ENCODE measurements at regions not wholly inside any gene's neighbourhood (a gene's known extent, or its start where the extent isn't known, plus 50 kb on each side); places are given as distances from the start of the nearest gene placed in this dataset.

DNA sequence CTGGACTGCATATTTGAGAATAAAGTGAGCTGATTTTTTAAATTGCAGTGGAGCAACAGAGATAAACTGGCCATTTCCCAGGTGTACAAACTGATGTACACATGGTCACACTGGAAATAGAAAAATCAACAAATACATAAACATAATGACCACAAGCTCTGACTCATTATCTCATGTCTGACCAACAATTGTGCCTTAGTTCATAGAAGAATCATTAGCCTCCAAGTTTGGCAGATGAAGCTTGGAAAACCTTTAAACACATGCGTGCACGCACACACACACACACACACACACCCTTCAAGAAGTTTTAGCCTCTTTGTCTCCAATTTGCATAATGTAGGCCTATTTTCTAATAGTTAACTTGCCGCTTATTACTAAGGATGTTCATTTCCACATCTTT lies 308.9 kb upstream of the POM121L12 start:
- H3K36me3 ChIP-seq (ENCODE audit: control insufficient read depth, insufficient read depth, low read length), result no peaks in the 10 kb centered on the region
- no peak for DNase-seq (ENCODE audit: low read depth in 4 of 6, low spot score in 6 of 6)
- no peaks in the 10 kb centered on the region for H3K9me3 ChIP-seq (ENCODE audit: control insufficient read depth, insufficient read depth, low read length)
- H3K27ac ChIP-seq (ENCODE audit: low read depth, low read length), result no peak overlapping the region
- no peaks in the 10 kb centered on the region for H3K27me3 ChIP-seq (ENCODE audit: control insufficient read depth, insufficient read depth, low read length)
- no peaks in the 10 kb centered on the region for H3K4me1 ChIP-seq (ENCODE audit: control insufficient read depth, insufficient read depth, low read length)
- 50% methylated on average over 2 of the region's 3 CpGs for WGBS (ENCODE audit: insufficient coverage)
- H3K4me3 ChIP-seq (ENCODE audit: low read depth, low read length), result no peak overlapping the region

DNA sequence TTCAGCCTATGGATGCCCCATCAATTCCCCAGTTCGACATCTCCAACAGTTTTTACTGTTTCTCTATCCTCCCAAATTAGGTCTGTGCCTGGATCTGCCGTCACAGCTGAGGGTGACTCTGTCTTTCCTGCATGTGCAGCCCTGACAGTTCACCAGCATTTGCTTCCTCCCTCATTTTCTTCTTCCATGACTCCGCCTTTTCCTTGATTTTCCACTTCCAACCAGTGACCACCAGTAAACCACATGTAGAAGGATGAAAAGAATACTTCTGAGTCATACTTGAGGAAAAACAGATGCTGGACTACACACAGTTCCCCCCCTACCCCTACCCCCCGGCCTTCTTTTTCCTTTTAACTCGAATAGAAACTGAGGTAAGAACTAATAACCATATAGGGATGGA lies 311.8 kb upstream of the POM121L12 start:
- Histone ChIP-seq H3K4me1 (ENCODE audit: control insufficient read depth, insufficient read depth, low read length) (no peaks in the 10 kb centered on the region), H3K27me3 (ENCODE audit: control insufficient read depth, insufficient read depth, low read length) (no peaks in the 10 kb centered on the region), H3K27ac (ENCODE audit: low read depth, low read length) (no peak overlapping the region), H3K36me3 (ENCODE audit: control insufficient read depth, insufficient read depth, low read length) (no peaks in the 10 kb centered on the region), H3K4me3 (ENCODE audit: low read depth, low read length) (no peak overlapping the region), H3K9me3 (ENCODE audit: control insufficient read depth, insufficient read depth, low read length) (no peaks in the 10 kb centered on the region)
- WGBS (ENCODE audit: insufficient coverage), result 90% methylated on average over 2 of the region's 5 CpGs
- no peak for DNase-seq (ENCODE audit: low read depth in 4 of 6, low spot score in 6 of 6)

DNA sequence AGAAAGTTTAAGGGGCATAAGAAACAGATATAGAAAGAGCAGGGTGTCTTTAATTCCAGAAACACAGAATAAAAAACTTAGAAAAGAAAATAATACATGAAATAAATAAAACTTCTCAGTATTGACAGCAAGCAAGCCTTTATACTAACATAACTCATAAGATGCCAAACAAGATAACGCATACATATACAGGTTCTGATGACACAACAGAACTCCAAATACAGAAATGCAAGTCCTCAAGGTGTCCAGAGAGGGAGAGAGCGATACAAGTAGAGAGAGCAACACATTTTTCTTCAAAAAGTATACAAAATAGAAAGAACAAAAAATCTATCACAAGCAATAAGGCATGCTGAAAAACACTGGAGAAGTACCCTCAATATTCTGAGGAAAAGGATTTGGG lies 314.6 kb upstream of the POM121L12 start:
- Histone ChIP-seq H3K4me1 (ENCODE audit: control insufficient read depth, insufficient read depth, low read length) (no peaks in the 10 kb centered on the region), H3K27ac (ENCODE audit: low read depth, low read length) (no peak overlapping the region), H3K9me3 (ENCODE audit: control insufficient read depth, insufficient read depth, low read length) (no peaks in the 10 kb centered on the region), H3K36me3 (ENCODE audit: control insufficient read depth, insufficient read depth, low read length) (no peaks in the 10 kb centered on the region), H3K4me3 (ENCODE audit: low read depth, low read length) (no peak overlapping the region), H3K27me3 (ENCODE audit: control insufficient read depth, insufficient read depth, low read length) (no peaks in the 10 kb centered on the region)
- WGBS (ENCODE audit: insufficient coverage), result no CpG with 5 or more reads among the region's 2 CpGs
- no peak for DNase-seq (ENCODE audit: low read depth in 4 of 6, low spot score in 6 of 6)

DNA sequence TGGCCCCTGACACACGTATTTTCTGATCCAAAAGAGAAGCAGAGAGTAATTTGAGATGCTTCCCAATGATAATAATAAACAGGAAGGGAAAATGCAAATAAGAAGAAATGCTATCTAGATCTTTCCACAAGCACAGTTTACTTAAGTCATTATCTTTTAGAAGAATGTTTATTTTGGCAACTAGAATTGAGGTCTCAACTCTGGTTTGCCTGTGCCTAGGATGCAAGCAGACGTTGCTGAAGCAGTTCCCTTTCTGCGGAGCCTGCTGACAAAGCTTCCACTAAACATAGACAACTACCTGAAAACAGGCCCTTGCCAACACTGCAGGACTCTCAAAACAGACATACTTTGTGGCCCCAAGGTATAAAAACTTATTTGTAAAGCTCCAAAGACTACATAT lies 315.8 kb upstream of the POM121L12 start:
- H3K27me3 ChIP-seq (ENCODE audit: control insufficient read depth, insufficient read depth, low read length), result no peaks in the 10 kb centered on the region
- no peaks in the 10 kb centered on the region for H3K4me1 ChIP-seq (ENCODE audit: control insufficient read depth, insufficient read depth, low read length)
- no peak overlapping the region for H3K27ac ChIP-seq (ENCODE audit: low read depth, low read length)
- no peaks in the 10 kb centered on the region for H3K9me3 ChIP-seq (ENCODE audit: control insufficient read depth, insufficient read depth, low read length)
- DNase-seq (ENCODE audit: low read depth in 4 of 6, low spot score in 6 of 6), result no peak
- H3K4me3 ChIP-seq (ENCODE audit: low read depth, low read length), result no peak overlapping the region
- WGBS (ENCODE audit: insufficient coverage), result no CpG with 5 or more reads among the region's 3 CpGs
- no peaks in the 10 kb centered on the region for H3K36me3 ChIP-seq (ENCODE audit: control insufficient read depth, insufficient read depth, low read length)

DNA sequence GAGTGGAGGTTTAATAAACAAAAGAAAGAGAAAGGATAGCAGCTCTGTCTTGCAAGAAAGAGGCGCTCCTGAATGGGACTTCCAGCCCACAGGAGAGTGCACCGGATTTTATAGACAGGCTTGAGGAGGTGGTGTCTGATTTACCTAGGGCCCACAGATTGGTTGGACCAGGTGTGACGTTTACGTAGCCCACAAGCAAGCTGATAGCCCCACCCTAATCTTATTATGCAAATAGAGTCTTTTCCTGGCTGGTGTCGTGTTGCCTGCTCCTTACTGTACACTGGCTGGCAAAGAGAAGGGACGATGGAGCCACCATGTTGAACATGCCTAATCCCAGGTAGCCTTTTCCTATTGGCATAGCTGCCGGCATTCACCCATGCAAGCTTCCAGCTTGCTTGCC lies 319.7 kb upstream of the POM121L12 start:
- no peak for DNase-seq (ENCODE audit: low read depth in 4 of 6, low spot score in 6 of 6)
- H3K27me3 ChIP-seq (ENCODE audit: control insufficient read depth, insufficient read depth, low read length), result no peaks in the 10 kb centered on the region
- H3K9me3 ChIP-seq (ENCODE audit: control insufficient read depth, insufficient read depth, low read length), result no peaks in the 10 kb centered on the region
- no peaks in the 10 kb centered on the region for H3K36me3 ChIP-seq (ENCODE audit: control insufficient read depth, insufficient read depth, low read length)
- H3K4me1 ChIP-seq (ENCODE audit: control insufficient read depth, insufficient read depth, low read length), result no peaks in the 10 kb centered on the region
- H3K27ac ChIP-seq (ENCODE audit: low read depth, low read length), result no peak overlapping the region
- 95% methylated on average over 6 of the region's 7 CpGs for WGBS (ENCODE audit: insufficient coverage)
- H3K4me3 ChIP-seq (ENCODE audit: low read depth, low read length), result no peak overlapping the region

DNA sequence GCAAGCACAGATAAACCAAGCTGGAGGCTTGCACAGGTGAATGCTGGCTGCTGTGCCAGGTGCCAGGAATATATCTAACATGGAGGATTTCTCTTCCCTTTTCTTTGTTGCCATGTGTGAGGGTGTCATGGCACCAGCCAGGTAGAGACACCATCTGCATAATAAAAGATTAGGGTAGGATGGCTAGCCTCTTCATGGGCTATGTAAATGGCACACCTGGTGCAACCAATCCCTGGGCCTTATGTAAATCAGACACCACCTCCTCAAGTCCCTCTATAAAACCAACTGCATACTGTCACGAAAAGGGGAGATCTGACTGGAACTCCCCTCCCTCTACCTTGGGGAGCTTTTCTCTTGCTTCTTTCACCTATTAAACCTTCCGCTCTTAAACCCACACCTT lies 322.5 kb upstream of the POM121L12 start:
- Histone ChIP-seq H3K4me1 (ENCODE audit: control insufficient read depth, insufficient read depth, low read length) (no peaks in the 10 kb centered on the region), H3K4me3 (ENCODE audit: low read depth, low read length) (no peak overlapping the region), H3K27ac (ENCODE audit: low read depth, low read length) (no peak overlapping the region), H3K9me3 (ENCODE audit: control insufficient read depth, insufficient read depth, low read length) (no peaks in the 10 kb centered on the region), H3K27me3 (ENCODE audit: control insufficient read depth, insufficient read depth, low read length) (no peaks in the 10 kb centered on the region), H3K36me3 (ENCODE audit: control insufficient read depth, insufficient read depth, low read length) (no peaks in the 10 kb centered on the region)
- WGBS (ENCODE audit: insufficient coverage), result 49% methylated on average over 2 of the region's 2 CpGs
- no peak for DNase-seq (ENCODE audit: low read depth in 4 of 6, low spot score in 6 of 6)

DNA sequence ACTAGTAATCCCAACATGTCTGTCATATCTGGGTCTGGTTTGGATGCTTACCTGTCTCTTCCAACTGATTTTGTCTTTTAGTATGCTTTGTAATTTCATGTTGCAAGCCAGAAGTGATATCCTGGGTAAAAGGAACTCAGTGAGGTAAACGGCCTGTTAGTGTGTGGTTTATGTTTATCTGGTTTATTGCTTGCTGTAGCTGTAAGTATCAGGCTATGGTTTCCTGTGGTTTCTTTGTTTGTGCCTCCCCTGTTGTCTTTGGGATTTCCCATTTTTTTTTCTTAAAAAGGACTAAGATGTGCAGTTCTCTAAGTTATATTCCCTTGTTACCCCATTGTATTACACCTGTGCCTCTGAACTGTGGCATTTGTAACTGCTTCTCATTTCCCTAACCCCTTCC lies 323.5 kb upstream of the POM121L12 start:
- Histone ChIP-seq H3K27ac (ENCODE audit: low read depth, low read length) (no peak overlapping the region), H3K4me3 (ENCODE audit: low read depth, low read length) (no peak overlapping the region), H3K36me3 (ENCODE audit: control insufficient read depth, insufficient read depth, low read length) (no peaks in the 10 kb centered on the region), H3K4me1 (ENCODE audit: control insufficient read depth, insufficient read depth, low read length) (no peaks in the 10 kb centered on the region), H3K27me3 (ENCODE audit: control insufficient read depth, insufficient read depth, low read length) (no peaks in the 10 kb centered on the region), H3K9me3 (ENCODE audit: control insufficient read depth, insufficient read depth, low read length) (no peaks in the 10 kb centered on the region)
- WGBS (ENCODE audit: insufficient coverage), result 33% methylated on average over 1 of the region's 1 CpG
- DNase-seq (ENCODE audit: low read depth in 4 of 6, low spot score in 6 of 6), result no peak

DNA sequence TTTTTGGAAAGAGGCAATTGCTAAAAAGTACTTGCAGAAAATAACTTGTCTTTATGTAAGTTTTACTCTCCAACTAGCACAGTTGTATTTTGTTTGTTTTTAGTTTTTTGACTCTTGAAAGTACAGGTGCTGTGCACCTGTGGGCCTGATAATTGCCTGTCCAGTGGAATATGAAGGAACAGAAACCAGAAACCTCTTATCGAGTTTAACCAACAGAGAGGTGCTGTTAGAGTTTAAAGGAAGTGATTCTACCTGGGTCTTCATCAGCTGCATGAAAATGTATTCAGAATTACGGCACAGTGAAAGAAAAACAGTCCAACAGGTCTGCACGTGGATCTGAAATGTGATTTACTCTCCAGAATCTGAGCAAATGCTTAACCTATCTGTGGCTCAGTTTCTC lies 326.6 kb upstream of the POM121L12 start:
- Histone ChIP-seq H3K9me3 (ENCODE audit: control insufficient read depth, insufficient read depth, low read length) (no peaks in the 10 kb centered on the region), H3K27me3 (ENCODE audit: control insufficient read depth, insufficient read depth, low read length) (no peaks in the 10 kb centered on the region), H3K27ac (ENCODE audit: low read depth, low read length) (no peak overlapping the region), H3K4me3 (ENCODE audit: low read depth, low read length) (no peak overlapping the region), H3K36me3 (ENCODE audit: control insufficient read depth, insufficient read depth, low read length) (no peaks in the 10 kb centered on the region), H3K4me1 (ENCODE audit: control insufficient read depth, insufficient read depth, low read length) (no peaks in the 10 kb centered on the region)
- 92% methylated on average over 2 of the region's 3 CpGs for WGBS (ENCODE audit: insufficient coverage)
- DNase-seq (ENCODE audit: low read depth in 4 of 6, low spot score in 6 of 6), result no peak

DNA sequence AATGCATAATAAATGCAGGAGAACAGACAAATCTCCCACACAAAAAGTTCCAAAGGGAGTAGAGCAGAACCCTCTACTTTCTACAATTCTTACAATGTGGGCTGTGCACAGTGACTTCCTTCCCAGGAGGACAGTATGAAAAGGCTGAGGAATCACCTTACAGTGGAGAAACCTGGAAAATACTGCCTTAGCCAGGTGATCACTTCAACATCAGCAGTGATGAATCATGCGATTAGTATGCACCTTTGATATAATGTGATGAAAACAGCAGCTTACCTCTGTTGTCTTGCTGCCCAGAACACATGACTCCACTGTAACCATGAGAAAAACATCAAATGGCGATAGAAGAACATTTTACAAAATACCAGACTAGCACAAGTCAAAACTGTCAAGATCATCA lies 329.7 kb upstream of the POM121L12 start:
- WGBS (ENCODE audit: insufficient coverage), result no CpG with 5 or more reads among the region's 2 CpGs
- no peak overlapping the region for H3K4me3 ChIP-seq (ENCODE audit: low read depth, low read length)
- H3K27ac ChIP-seq (ENCODE audit: low read depth, low read length), result no peak overlapping the region
- H3K27me3 ChIP-seq (ENCODE audit: control insufficient read depth, insufficient read depth, low read length), result no peaks in the 10 kb centered on the region
- no peaks in the 10 kb centered on the region for H3K36me3 ChIP-seq (ENCODE audit: control insufficient read depth, insufficient read depth, low read length)
- H3K9me3 ChIP-seq (ENCODE audit: control insufficient read depth, insufficient read depth, low read length), result no peaks in the 10 kb centered on the region
- H3K4me1 ChIP-seq (ENCODE audit: control insufficient read depth, insufficient read depth, low read length), result no peaks in the 10 kb centered on the region
- no peak for DNase-seq (ENCODE audit: low read depth in 4 of 6, low spot score in 6 of 6)

DNA sequence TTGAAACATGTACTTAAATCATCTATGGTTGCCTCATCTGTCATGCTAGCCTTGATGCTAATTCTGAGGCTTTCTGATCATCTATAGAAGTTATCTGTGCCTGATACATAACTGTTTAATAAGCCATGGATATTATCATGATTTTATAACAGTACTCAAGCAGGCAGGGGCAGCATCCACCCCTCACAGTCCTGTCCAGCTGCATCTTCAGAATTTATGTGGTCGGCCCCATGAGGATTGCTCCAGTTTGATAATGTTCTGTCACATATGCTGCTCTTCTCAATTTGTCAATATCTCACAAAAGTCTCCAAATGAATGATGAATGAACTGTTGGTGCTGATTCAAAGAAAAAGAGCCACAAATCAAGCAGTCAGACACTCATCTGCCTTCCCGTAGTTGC lies 335.1 kb upstream of the POM121L12 start:
- Histone ChIP-seq H3K9me3 (ENCODE audit: control insufficient read depth, insufficient read depth, low read length) (no peaks in the 10 kb centered on the region), H3K4me3 (ENCODE audit: low read depth, low read length) (no peak overlapping the region), H3K27ac (ENCODE audit: low read depth, low read length) (no peak overlapping the region), H3K27me3 (ENCODE audit: control insufficient read depth, insufficient read depth, low read length) (no peaks in the 10 kb centered on the region), H3K4me1 (ENCODE audit: control insufficient read depth, insufficient read depth, low read length) (no peaks in the 10 kb centered on the region), H3K36me3 (ENCODE audit: control insufficient read depth, insufficient read depth, low read length) (no peaks in the 10 kb centered on the region)
- DNase-seq (ENCODE audit: low read depth in 4 of 6, low spot score in 6 of 6), result no peak
- no CpG with 5 or more reads among the region's 2 CpGs for WGBS (ENCODE audit: insufficient coverage)

All from spinal cord (tissue), 9 donors.